NCI-H128 (cell line): ENCODE measurements at regions not wholly inside any gene's neighbourhood (a gene's known extent, or its start where the extent isn't known, plus 50 kb on each side); places are given as distances from the start of the nearest gene placed in this dataset.

Experiments
- DNase-seq: peaks from one replicate; lab custom pipeline; 2025; ENCODE audit not compliant: unreplicated experiment; lab: John Stamatoyannopoulos, UW

DNA sequence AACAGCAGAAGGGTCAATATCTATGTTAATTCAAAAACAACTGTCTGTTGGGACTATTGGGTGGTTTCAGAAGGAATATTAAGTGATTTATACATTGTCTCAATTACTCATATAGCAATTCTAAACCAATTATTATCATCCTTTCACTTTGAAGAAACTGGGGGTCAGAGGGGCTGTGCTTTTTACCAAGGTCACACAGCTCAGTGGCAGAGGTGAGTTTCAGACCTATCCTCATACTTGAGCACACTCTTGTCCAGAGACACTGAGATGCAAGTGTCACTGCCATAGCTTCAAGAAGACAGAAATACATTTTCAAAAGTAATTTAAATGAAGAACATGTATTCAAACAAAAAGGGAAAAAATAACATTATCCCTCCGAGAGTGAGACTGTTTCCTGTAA is 195.3 kb downstream of the ARL4A start:
- DNase-seq = no peak

DNA sequence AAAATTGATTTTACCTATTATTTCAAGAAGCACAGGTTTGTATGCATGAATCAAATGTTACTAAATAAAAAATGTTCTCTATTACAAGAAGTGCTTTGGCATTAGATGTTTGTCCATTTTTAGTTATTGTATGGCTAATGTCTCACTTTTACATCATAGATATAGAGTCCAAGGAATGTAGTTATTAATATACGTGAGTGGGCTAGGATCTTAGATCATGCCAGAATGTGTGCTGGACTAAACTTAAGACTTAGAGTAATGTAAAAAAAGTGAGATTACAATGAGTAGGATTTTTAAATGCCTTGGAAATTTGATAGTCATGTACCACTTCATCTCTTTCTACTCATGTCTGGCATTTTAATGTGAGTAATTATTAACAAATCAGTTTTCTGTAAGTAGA is 196.6 kb downstream of the ARL4A start:
- no peak for DNase-seq

DNA sequence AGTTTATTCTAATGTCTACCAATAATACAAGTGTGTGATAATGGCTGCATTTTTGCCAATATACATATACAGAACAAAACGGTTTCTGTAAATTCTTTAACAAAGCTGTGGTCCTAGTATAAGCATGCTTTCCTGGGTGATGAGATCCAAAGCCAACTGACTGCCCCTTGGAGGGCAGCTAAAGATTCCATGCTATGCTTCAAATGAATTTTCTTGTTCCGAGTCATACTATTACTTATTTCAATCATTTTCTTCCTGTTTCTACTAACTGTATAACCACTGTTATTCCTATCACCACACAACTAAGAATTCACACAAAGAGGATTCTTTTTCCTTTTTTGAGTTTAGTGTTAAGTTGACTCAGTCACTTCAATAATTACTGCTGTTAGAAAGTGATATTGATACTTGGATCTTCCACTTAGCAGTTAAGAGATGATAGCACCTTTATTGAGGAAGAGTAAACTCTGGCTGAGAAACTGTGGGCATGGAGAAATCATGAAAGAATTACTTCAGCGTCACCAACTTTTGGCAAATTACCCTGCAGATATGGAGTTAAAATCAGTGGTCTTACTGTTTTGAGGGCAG is 197.5 kb downstream of the ARL4A start:
- no peak for DNase-seq

DNA sequence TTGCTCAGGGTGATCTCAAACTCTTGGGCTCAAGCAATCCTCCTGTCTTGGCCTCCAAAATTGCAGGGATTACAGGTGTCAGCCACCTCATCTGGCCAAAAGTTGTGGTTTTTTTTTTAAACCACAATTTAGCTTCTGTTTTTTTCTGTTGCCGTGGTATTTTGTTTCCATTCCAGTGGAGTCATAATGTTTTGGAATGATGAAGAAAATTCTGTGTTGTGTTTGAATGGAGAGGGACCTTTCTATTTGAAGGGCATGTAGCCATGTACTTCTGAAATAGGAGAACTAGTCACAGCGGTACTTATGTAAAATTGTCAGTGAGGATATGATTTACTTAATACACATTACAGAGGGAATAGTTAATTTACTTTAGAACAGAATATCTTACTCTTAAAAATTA is 201.3 kb downstream of the ARL4A start:
- DNase-seq = no peak

DNA sequence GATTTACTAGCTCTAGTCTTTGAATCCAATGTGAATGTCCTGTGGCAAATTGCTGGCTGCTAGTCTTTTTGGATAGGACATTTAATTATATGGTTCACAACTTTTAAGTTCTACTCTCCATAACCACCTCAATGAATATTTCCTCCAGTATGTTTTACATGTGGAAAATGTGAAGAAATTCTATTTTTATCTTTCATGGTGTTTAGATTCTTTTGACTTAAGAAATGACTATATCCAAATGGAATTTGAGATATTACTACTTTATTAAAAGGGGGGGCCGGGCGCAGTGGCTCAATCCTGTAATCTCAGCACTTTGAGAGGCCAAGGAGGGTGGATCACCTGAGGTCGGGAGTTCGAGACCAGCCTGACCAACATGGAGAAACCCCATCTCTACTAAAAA is 202.0 kb downstream of the ARL4A start:
- DNase-seq = no peak

DNA sequence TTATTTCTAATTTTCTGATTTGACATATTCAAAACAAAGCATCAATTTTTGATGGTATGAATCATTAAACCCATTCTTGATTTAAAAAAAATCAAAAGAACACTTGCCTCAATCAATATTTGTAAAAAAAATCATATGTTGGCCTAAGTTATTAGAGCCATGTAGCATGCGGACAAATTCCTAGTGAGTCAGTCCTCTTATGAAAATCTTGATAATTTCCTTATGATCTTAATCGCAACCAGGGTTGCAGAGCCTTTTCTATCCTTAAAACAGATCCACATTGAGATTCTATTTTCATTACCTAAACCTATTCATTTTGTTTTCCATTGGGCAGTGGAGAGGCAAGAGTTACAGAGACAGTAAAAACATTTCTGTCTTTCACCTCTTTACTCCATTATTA is 203.2 kb downstream of the ARL4A start:
- DNase-seq = no peak

DNA sequence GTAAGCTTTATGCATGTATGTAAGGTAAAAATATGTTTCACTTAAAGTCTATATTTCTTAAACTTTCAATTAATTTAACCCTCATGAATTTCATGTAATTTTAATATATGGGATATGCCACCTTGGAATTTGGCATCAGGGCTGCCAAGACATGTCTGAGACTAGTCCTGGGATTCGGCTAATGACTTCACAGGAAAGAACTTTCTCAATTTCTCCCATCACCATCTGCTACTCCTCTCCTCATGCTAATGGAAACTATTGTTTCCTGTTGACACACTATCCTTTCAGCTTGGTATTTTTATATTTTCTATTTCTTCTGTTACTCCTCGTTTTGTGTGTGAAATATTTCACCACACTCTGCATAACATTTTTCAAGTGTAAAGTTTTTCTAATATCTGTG is 205.9 kb downstream of the ARL4A start:
- no peak for DNase-seq

DNA sequence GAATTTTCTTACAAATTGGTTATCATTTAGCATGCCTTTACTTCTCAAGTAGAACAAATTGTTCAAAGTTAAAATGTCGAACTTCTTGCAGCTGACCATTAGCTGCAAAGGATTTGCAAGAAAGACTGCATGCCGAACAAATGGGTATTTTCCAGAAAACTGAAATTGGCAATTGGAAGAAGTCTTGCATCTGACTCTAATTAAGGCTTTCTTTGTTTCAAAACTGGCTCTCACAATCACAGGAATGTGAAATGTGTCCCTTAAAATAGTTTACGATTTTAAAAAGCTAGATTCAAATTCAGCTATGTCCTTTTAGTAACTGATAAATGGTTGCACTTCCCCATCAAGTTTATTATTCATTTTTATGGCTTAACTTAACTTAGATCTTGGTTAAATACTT is 207.9 kb downstream of the ARL4A start:
- DNase-seq = no peak

DNA sequence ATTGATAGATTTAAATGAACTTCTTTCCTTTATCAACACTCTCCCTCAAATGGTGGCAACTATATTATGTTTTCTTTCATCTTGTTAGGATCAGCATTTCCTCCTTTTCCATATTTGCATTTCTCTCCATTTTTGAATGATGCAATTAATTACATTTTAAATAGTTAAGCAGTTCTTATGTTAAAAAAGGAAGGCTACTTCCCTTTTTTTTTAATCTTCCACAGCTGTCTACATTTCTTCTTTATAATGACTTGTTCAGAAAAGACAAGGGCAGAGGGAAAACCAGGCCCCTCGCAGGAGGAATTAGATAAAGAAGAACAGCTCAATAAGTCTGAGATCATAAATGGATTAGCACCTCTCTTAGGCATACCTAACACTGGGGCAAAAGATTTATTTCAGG is 208.9 kb downstream of the ARL4A start:
- no peak for DNase-seq

DNA sequence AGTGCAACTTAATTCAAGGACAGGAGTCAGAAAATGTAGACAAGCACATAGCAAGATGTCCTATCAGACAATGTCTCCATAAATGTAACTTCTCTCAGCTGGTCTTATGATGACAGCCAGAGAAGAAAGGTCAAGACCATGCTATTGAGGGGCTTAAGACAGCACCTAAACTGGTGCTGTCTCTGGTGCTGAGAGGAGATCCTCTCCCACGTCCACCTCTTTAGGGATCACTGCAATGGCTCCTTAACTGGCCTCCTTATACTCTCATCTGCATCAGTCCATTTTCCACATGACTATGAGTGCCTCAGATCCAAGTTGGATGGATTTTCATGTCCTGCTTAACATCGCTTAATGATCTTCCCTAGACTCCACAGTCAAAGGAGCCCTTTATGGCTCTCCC is 210.6 kb downstream of the ARL4A start:
- DNase-seq = no peak

DNA sequence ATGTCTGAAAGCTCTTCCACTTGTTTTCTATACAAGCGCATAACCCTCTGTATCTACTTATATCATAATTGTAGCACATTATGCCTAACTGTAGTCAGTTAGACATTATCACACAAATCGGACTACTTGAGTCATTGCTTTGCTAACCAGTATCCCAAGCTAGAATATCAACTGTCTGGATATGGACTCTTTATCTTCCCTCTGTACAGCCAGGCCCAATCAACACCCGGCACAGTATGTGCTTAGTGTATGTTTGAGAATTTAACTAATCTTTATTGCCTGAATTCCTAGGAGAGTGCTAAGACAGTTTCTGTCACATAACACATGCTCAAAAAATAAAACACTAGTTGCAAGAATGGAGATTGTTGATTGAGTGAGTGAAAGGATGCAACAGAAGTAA is 211.2 kb downstream of the ARL4A start:
- no peak for DNase-seq

DNA sequence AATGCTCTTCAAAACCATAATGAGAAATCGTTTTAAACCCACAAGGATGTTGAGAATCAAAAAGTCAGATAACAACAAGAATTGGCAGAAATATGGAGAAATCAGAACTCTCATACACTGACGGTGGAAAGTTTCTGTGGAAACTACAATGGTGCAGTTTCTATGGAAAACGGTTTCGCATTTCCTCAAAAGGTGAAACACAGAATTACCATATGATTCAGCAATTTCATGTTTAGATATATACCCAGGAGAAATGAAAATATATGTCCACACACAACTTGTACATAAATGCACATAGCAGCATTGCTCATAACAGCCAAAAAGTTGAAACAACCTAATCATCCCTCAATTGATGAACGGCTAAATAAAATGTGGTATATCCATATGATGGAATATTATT is 218.2 kb downstream of the ARL4A start:
- no peak for DNase-seq

DNA sequence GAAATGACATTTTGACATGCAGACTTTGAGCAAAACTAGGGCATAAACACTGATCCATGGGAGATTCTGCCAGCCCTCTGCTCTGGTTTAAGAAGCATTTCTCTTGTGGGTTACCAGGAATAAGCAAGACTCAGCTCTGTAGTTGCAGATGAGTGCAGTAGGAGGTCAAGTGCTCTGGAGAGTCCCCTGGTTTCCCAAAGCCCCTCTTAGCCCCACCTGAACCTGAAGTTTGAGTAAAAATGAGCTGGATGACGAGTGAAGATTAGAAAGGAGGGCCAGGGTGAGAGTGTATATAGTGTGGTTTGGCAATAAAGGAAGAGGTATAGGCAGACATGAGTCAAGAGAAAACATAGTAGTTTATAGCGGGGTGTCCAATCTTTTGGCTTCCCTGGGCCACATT is 220.3 kb downstream of the ARL4A start:
- no peak for DNase-seq

DNA sequence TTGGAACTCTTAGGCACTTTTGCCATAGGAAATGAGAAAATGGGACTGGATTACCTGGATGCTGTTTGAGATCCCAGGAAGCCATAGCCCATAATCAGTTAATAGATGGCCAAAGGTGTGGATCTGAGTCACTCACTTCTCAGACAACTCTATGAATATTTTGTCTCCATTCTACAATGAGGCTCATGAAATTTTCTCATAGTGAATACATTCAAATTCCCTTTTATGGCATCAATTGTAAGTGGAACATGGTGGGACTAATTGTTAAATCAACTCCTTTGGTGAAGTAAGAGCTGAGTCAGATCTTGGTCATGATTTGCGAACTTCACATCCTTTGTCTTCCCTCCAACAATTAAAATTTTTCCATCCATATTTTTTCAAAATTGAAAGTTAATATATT is 222.1 kb downstream of the ARL4A start:
- no peak for DNase-seq

DNA sequence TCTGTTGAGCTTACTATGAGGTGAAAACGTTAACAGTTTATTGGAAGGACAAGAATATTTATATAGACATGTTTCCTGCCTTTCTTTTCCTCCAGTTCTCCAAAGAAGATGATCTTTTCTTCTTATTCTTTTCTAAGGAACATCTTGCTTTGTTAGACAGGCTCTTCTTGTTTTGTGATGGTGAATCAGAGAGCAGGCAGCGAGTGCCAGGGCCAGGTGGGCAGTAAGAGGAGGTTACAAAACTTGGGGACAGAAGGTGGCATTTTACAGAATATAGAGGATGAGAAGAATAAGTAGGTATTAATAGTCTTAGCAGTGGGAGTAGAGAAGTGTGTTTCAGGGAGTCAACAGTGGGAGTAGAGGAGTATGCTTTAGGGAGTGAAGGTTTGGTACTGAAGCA is 223.6 kb downstream of the ARL4A start:
- no peak for DNase-seq

DNA sequence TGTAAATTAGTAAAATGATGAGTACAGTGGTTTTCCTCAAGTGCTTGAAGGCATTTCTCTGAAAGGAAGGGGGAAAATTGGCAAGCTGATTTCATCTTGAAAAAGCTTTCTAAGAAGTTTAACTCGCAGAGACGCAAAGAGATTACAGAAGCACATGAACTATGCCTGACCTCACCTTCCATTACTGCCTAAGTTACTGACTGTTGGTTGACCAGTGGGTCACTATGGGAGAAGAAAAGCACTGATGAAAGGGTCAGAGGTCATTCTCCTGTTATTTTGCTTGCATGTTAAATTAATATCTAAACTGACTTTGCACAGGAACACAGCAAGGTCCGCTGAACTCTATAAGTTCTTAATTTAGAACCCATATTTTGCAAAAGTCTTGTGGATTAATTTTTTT is 225.6 kb downstream of the ARL4A start:
- no peak for DNase-seq

DNA sequence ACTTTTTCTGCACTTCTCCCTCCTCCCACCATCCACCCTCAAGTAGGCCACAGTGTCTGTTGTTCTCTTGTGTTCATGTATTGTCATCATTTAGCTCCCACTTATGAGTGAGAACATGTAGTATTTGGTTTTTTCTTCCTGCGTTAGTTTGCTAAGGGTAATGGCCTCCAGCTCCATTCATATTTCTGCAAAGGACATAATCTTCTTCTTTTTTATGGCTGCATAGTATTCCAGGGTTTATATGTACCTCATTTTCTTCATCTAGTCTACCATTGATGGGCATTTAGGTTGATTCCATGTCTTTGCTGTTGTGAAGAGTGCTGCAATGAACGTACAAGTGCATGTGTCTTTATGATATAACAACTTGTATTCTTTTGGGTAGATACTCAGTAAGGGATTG is 230.4 kb downstream of the ARL4A start:
- no peak for DNase-seq

DNA sequence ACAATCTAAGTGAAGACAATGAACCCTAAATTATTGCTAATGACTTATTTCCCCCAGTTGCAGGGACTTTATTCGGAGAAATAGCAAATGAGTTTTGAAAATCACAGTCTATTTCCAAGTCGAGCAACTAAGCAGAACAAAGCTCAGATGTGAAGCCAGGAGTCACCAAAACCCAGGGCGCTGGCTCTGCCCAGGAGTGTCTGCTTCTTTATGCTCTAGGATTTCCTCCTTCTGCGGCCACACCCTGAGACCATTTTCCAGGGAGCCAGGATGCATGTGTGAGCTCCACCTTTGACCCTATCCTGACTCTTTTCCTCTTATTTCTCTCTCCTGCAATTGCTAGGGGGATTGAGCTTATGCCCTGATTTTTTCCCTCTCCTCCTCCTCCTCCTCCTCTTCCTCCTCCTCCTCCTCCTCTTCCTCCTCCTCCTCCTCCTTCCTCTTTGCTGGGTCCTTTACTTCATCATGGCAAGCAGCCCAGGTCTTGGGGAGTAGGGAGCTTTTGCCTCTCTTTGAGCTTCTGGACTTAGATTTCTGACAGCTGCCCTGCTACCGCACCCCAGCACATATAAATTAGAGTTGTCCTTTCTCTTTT is 234.4 kb downstream of the ARL4A start:
- no peak for DNase-seq

DNA sequence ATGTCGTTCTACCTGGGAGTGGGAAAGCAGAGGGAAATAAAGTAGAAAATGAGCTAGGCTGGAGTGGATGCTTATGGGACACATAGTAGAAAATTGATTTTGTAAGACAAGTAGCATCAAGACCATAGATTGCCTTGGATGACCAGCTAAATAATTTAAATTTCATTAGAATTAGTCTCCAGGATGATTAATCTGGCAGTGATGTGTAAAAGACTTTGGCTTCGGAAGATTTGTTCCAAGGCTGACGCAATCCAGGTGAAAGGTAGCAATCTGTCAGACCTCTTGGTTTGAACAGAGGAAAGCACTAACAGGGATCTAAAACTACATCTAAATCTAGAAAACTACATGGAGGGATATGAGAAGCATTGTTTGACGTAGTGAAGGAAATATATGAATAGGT is 236.5 kb downstream of the ARL4A start:
- no peak for DNase-seq

DNA sequence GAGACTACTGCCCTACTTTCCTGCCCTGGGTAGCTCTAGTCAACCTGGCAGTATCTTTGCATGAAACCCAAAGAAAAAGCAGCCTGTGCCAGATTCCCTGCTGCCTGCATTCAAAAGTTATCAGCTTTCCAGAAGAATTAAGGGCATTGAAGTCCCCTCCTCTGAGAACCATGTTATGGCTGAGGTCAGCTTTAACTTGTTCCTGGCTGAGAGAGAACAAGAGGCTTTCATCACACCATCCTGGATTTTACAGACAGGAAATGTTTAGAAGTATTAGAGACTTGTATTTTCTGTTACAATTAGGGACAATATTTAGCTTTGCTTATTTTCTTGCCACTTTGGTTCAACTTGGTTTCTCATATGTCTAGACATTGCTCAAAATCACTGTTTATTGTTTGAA is 238.8 kb downstream of the ARL4A start:
- DNase-seq = no peak

DNA sequence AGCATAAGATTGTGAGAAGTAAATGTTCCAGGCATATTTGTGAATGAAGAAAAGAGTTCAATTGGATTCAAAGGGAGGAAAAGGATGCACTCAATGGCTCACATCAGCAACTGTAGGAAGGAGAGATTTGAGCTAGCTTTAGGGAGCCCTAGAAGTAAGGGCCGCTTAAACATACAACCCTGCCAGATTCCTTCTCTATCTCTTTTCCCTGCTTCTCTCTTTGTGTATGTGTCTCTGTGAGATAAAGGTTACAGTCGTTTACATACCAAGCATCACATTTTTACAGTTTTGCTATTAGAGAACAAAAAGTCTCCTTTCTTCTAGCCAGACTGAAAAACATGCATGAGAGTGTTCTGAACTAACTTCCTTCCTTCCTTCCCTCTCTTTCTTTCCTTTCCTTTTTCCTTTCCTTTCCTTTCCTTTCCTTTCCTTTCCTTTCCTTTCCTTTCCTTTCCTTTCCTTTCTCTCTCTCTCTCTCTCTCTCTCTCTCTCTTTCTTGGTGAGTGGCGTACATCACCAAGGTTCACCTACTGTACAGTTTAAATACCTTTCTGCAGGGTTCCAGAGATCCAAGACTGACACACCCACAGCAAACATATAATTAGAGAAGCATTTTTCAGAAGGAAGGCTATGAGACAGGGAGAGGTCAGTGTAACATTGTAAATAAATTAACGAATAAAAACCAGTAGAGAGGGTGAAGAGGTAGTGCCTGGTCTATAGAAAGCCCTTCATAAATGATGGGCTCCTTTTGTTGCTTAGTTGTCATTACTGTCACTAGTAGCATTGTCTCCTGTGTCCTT is 240.4 kb downstream of the ARL4A start:
- DNase-seq = no peak

DNA sequence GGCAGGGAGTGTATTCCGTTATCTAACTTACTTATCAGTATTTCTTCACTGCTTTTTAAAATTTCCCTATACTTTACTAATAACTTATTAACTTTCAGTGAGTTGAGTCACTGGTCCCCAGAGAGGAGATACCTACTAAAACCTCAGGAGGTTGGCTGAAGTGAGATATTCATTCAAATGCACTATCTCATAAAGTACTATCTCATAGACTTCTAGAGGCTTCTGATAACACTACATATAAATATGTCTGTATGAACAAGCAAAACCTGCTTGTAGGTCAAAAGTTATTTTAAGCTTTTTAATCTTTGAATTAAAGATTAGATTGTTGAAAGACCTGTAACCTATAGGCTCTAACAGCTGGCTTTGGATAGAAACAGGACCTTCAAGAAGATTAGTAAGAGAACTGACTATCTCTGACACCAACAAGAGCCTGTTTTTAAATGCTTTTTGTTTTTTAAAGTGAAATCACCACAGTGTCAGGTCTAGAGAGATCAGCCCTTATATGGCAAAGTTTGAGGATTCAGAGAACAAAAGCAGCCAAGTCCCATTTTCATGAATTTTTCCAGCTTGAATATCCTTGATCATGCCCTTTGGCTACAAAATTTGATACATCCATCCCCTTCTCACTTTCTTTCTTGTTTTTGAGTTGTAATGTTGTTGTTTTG is 242.2 kb downstream of the ARL4A start:
- DNase-seq = no peak
